Left ventricle myocardium superior (tissue), 1 donor: ENCODE measurements at regions not wholly inside any gene's neighbourhood (a gene's known extent, or its start where the extent isn't known, plus 50 kb on each side); places are given as distances from the start of the nearest gene placed in this dataset.

Experiments used
- ATAC-seq: fragments of 200-7000 bp; cut with Tn5 transposase; one replicate; pipeline ENCODE4 v1.9.1; 2020; ENCODE audit warnings: mild to moderate bottlenecking, moderate library complexity
- DNase-seq: peaks from one replicate; pipeline ENCODE4 v3.0.0-alpha.2; 2020
- intact Hi-C: fragments of 100-400 bp; cut with micrococcal nuclease; formaldehyde crosslinking; loops from one replicate; pipeline ENCODE4 v1.11.0; 2022
- donor health status: DM: no; HTN: yes; CAD: no; lungs with severe emphysema.

DNA sequence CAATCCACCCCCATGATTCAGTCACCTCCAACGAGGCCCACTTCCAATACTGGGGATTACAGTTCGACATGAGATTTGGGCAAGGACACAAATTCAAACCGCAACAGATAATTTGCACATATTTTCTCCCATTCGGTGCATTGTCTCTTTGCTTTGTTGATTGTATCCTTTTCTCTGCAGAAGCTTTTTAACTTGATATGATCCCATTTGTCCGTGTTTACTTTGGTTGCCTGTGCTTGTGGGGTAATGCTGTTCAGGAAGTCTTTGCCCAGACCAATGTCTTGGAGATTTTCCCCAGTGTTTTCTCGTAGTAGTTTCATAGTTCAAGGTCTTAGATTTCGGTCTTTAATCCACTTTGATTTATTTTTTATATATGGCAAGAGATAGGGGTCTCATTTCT, 330.8 kb upstream of the SPRY2 start:
- ATAC-seq (no peak), DNase-seq (no peak)
- intact Hi-C loops: no loop called here

DNA sequence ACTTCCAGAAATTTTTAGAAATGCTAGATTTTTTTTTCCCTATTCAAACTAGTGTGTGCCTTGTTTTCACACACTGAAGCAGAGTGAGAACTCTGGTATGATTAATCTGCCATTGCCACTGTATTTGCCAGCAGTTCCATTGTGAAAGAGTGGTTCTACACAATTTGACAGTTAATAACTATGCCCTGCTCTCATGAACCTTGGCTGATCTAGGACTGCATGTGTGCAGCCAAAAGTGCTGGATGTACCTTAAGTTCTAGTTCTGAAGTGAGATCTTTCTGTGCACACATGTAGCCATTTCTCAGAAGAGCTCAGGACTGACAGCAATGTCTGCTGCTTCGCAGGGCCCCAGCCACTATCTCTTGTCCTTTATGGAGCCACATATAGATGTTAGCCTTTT, 328.2 kb upstream of the SPRY2 start:
- no peak for DNase-seq
- ATAC-seq: peak; percentile 46
- intact Hi-C loops: no loop called here

DNA sequence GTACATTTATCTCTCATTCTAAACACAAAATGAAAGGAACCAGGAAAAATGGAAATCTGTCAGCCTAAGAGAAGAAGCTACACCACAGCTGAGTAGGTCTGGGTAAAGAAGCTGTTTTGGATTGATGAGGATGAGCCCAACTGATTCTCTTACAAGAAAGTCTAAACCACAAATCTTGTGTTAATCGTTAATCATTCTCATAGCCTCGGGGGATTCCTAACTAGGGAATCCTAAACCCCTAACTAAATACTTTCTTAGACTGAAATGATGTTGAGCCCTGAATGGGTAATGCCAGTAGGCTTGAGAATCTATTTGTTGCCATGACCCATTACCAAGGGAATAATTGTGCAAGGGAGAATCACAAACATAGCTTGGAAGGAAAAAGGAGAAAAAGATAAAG, 327.5 kb upstream of the SPRY2 start:
- no peak for ATAC-seq

DNA sequence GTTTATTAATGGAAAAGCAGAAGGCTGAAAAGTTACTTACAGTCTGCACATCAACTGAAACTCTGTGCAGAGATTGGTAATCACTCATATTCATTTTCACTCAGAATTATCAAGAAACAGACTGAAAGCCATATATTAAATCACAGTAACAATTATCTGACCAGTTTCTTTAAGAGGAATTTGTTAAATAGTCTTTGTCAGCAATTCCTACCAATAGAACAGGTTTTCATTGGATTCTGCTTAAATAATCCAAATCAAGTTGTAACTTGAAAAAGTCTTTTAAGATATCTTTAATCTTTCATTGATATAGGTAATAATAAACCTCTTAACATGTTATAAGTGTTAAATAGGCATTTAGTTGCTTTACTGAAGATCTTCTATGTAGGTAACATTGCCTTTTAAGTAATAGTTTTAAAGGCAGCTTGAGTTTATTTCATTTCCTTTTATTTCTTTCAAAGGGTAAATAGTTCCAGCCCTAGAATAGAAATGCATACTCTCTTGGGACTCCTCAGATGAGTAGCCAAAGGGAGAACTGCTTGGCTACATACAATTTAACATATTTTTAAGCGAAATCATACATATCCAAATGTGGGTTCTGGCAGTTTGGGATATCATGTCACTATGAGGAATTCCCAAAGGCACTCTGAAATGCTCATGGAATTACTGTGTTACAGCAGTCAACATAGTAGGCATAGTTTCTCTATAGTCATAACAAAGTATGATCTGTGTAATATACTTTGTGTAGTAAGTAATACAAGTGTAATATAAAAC, 326.0 kb upstream of the SPRY2 start:
- DNase-seq (no peak), ATAC-seq (peak; percentile 26)
- intact Hi-C loops: no loop called here

More for the DNA sequence above, 327.5 kb upstream of the SPRY2 start:
- no peak for DNase-seq
- intact Hi-C loops: no loop called here

DNA sequence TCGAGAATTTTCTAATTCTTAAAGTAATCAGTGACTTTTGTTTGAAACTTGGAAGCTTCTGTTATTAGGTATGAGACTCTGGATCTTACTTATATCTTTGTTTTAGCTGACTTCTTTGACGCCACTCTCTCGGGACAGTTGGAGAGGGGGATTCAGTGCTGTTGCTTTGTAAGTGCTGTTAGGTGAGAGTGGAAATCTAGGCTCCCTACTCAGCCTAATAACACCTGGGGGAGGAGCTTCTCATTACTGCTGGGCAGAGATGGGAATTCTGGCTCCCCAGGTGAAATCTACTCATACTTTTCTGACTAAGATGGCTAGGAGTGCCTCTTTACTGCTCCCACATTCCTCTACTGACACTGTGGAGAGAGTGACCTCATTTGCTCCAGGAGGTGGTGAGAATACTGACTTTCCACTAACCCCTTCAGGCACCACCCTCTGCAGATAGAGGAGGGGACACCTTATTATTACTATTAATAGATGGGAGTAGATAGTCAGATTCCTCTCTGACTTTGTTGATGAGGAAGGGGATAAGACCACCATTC, 324.9 kb upstream of the SPRY2 start:
- ATAC-seq: no peak
- no peak for DNase-seq
- intact Hi-C loops: no loop called here

DNA sequence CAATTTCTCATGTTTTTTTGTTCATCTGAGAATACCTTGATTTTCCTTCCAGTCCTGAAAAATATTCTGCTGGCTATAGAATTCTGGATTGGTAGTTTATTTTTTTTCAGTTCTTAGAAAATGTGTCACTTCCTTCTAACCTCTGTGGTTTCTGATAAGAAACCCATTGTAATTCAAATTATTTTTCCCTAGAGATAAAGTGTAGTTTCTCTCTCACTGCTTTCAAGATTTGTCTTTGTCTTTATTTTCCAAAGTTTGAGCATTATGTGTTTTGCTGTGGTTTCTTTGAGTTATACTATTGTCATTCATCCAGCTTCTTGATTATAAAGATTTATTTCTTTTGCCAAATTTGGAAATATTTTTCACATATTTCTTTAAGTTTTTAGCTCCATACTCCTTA, 324.0 kb upstream of the SPRY2 start:
- intact Hi-C loops: no loop called here
- ATAC-seq (no peak), DNase-seq (no peak)

DNA sequence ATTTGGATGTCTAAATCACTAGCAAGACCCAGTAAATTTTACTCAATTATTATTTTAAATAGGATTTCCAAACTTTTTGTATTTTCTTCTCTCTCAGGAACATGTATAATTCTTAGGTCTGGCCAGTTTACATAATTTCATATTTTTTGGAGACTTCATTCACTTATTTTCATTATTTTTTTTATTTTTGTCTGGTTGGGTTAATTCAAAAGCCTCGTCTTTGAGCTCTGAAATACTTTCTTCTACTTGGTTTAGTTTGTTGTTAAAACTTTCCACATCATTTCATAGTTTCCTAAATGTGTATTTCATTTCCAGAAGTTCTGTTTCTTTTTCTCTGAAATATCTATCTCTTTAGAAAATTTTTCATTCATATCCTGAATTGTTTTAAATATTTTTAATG, 322.9 kb upstream of the SPRY2 start:
- intact Hi-C loops: no loop called here
- DNase-seq (no peak), ATAC-seq (no peak)

DNA sequence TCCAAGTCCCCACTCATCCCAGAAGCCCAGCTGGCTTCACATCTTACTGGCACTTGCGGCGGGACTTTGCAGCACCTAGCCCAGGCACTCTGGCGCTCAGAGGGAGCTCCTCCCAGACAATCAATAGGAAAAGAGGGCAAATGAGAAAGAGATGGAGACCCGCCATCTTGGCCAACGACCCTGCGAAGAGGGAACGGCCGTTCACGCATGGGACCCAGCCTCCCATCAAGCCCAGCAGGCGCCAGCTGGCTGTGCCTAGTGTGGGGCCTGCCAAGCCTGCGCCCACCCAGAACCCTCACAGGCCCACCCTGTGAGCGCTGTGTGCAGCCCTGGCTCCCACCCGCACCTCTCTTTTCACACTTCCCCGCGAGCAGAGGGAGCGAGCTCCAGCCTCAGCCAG, 317.8 kb upstream of the SPRY2 start:
- DNase-seq (no peak), ATAC-seq (no peak)
- intact Hi-C loops: no loop called here

DNA sequence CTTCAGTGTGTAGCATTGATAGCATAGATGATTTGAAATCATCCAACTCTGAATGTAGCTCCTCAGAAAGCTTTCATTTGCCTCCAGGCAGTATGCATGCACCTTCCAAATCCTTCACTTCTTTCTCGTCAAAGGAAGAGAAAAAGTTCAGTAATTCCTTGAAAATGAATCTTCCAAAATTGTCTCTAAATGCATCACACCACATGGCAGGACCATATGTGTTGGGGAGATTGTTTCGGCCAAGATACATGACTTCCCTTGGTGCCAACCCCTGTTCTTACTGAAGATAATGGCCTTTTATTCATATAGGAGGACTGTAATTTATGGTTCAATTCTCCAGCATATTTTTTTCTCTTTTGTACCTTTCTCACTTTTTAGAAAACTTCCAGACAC, 315.6 kb upstream of the SPRY2 start:
- no peak for ATAC-seq
- intact Hi-C loops: no loop called here
- DNase-seq: no peak

DNA sequence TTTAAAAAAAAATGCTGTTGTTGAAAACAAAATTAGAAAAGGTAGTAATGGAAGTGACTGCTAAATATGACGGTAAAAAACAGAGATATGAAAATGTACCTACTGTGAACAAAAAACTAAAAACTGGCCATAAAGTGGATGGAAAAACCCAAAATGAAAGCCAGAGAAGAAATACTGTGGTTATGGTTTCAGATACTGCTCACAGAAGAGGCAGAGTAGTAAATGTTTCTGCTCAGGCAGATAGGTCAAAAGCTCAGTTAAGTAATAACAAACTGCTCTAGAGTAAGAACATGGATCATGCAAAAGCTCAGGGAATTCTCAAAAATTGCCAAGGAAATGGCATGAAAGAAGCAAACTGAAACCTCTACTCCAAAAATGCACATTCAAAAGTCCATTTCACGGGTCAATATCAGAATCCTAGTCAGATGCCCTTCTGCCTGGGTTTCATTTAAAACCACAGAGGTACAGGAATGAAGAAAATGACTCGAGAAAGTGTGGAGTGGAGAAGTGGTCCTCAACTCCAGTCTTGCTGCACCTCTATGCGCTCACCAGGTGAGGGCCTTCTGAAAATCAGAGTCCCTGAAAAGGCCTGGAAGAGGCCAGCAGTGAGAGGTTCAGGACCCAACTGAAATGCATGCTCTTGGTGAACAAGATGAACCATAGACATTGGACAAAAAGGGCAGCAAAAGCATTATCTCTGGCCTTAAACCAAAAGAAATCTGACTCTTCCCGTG, 315.0 kb upstream of the SPRY2 start:
- ATAC-seq: no peak
- intact Hi-C loops: no loop called here
- no peak for DNase-seq

DNA sequence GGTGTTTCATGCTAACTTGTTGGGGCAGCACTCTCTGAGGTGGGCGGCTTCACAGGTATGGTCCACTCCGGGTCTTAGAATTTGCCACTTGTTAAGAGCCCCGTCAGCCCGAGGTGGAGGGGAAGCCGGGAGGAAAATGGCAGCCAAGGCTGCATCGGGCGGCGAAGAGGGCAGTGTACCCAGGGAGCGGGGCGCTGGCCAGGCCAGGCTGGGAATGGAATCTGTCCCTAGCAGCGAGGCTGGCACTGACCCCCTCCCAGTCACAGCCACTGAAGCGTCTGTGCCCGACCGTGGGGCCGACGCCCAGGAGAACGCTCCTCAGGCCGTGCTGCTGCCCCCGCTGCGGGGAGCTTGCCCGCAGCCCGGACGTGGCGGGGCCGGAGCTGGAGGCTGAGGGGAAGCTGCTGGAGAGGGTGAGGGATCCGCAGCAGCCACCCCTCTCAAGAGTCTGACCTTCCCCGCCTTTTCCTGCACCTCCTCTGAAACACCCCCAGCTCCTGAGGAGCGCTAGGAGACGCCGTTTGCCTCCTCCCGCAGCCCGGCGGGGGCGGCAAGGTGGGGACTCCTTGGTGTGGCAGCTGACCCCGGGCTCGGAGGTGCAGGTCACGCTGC, 313.8 kb upstream of the SPRY2 start:
- DNase-seq (peak; percentile 40), ATAC-seq (peak; percentile 85)
- intact Hi-C loops: no loop called here

DNA sequence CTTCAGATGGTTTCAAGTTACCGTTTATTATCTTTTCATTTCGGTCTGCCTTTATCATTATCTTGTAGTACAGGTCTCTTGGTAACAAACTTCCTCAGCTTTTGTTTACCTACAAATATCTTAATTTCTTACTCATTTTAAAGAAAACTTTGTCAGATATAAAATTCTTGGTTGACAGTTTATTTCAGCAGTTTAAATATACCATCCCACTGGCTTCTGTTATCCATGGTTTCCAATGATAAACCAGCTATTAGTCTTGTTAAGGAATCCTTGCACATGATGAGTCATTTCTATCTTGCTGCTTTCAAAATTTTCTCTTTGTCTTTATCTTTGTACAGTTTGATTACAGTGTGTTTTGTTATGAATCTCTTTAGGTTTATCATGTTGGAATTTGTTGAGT, 308.3 kb upstream of the SPRY2 start:
- no peak for ATAC-seq
- no peak for DNase-seq
- intact Hi-C loops: no loop called here

DNA sequence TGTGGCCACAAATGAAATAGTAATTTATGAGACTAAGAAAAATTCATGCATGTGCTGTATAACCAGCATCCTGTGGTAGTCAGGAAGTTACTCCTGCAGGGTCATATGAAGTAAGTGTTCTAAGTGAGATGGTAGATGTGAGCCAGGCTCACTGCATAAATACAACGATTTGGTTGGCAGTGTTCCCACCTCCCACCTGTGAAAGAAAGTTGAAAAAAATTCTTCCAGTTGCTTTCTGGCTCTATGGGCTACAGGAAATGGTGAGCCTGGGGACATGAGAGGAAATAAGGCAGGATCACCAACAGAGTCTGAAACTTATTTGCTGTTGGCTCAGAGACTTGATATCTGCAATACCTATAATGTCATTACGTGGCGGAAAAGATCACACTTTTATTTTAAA, 301.7 kb upstream of the SPRY2 start:
- ATAC-seq: no peak
- intact Hi-C loops: no loop called here
- no peak for DNase-seq

DNA sequence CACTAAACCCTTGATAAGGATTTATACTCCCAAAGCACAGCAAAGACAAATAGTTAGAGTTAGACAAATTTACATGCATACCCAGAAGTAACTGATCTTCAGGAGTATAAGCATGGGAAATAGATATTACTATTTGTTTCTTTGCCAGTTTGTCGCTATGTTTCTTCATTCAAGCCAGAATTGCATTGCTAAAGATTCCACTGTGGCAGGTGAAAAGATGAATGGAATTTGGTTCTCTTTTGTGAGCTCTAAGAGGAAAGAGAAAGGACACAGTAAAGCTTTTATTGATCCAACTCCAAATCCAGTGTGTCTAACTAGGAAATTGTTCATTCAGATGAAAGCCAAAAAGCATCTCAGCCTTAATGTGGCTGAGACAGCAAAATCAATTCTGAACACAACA, 292.3 kb upstream of the SPRY2 start:
- DNase-seq (no peak), ATAC-seq (no peak)
- intact Hi-C loops: no loop called here

DNA sequence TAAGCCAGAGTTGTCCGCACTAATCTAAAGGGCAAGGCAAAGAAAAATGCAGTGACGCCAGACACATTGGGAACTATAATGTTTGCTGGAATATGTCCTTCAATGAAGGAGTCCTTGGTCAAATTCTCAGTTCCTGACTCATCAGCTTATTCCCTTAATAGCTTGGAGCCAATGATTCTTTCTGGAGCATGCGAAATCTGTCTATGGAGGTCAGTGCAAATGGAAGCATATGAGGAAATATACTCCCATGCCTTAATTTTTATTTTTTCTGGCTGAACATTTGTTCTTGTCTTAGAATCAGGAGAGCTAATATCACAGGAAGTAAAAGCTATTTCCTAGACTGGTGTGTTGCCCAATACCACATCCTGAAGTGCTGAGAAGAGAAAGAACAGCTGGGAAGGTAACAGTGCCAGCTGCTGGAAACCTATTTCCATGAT, 289.8 kb upstream of the SPRY2 start:
- intact Hi-C loops: no loop called here
- DNase-seq: no peak
- ATAC-seq: peak; percentile 97

DNA sequence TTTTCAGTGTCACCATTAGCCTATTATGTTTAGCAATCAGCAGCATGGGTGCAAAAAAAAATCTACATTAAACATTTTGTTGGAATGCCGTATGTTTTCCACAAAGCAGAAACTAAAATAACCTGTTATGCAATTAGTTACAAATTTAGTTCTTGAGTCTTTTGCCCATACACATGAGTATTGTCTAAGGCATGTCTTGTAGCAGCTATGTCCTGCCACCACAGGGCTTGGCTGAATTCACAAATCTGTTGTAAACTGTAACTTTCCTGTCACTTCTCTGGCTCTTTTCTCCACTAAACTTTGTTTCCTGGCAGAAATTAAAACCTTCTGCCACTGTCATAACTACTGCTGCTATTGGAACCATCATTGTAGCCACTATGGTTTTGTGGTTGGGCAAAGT, 277.9 kb upstream of the SPRY2 start:
- intact Hi-C loops: no loop called here
- no peak for ATAC-seq
- DNase-seq: no peak

DNA sequence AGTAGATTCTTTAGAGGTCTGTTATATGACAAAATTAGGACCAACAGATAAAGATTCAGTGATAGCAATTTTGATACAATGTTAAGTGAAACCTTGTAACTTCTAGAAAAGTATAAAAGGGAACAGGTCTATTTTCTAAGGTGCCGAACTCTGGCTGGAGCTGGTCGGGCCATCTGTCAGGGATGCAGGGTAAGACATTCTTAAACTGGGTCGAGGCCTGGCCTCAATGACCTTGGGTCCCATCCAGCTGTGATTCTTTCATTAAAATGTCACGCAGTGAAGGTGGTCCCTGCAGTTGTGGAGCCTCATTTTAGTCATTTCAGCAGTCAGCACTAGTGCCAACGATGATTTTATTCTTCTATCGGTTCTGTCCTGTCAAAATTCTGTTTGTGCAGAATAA, 271.9 kb upstream of the SPRY2 start:
- intact Hi-C loops: no loop called here
- DNase-seq (peak; percentile 31), ATAC-seq (peak; percentile 50)

DNA sequence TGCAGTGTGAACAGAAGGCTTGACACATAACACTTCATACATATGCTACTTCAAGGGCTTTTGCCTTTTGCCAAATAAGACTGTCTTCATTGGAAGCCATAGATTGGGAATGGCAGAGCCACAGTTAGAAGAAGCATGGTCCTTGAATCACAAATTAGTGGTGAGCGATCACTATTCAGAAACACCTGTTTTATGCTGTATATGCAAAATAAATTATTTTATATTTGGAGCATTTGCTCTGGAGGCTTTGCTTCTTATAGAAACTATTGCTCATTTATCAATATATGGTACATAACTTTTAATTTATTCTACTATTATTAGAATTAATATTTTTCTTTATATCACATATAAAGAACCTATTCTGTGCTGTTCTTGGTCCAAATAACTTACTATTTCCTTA, 270.4 kb upstream of the SPRY2 start:
- no peak for ATAC-seq
- DNase-seq: no peak
- intact Hi-C loops: no loop called here

DNA sequence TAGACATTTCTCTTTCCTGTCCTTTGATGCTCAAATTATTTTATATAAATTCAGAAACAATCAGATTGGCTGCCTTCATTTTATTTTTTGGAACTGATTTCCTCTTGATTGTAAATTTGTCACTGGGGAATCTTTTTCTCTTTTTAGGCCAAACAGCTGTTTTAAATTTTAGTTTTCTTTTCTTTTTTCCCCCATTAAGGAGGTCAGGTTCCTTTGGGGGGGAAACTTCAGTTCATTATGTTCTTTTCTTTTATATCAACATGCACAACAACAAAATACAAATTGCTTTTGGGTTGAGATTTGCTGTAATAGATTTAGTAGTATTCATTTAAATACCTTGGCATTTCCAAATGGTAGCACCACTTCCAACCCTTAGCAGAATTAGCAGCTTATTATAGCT, 264.8 kb upstream of the SPRY2 start:
- intact Hi-C loops: no loop called here
- DNase-seq (no peak), ATAC-seq (peak; percentile 68)

DNA sequence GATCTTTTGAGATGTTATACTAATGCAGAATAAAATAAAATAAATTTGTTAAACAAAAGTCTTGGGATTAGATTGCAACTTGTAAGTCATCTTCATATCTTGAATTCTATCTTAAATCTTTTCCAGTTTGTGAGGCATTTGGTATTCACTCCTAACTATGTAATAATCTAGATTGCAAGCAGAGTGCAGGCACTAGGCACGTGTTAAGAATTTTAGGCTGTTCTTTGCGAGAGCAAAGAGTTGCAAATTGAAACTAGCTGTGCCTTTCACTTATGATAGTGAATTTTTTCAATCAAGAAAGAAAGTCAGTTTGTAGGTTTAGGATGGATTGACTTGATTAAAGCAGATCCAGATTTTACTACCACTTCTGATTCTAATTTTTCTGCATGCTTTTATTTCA, 264.1 kb upstream of the SPRY2 start:
- ATAC-seq (peak; percentile 74), DNase-seq (no peak)
- intact Hi-C loops: no loop called here
